ENCODE measurements at regions not wholly inside any gene's neighbourhood (a gene's known extent, or its start where the extent isn't known, plus 50 kb on each side); places are given as distances from the start of the nearest gene placed in this dataset.

DNA sequence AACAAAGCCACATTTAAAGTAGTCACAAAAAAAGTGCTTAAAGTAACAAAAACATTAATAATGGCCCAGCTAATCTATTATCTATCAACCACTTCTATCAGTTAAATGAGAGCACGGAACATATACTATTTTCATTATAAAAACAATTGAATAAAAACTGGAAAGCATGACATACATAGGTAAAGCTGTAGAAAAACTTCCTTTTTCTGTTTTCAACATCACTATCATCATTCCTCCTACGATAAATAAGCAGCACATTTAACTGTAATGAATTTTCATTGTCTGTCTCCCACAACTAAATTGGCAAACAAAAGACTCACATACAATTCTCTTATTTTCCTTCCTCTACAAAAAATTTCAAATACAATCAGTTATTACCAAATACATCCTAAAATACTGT lies 96.4 kb upstream of the DPH5 start (continued):
- TF ChIP-seq ZNF610 (tag by site-specific recombination; IDR thresholded peaks at IDR 0.05; ENCODE audit: borderline replicate concordance) (no peak), ZNF221 (tag by site-specific recombination; IDR thresholded peaks at IDR 0.05; ENCODE audit: borderline replicate concordance) (no peak), ZNF157 (tag by site-specific recombination; IDR thresholded peaks at IDR 0.05) (no peak), ZNF341 (tag by site-specific recombination; IDR thresholded peaks at IDR 0.05; ENCODE audit: low read depth) (no peak)

GRCh38 chr1:101121504-101121903 lies 95.9 kb upstream of the DPH5 start:
- no peaks in the 10 kb centered on the region for H3K36me3 ChIP-seq (ENCODE audit: control insufficient read depth in 2 of 2, insufficient read depth in 1 of 2, low read length in 2 of 2)
- ChIA-PET POLR2A (no interaction called here), CTCF (interaction anchor here (0.6 to 1.5 kb wide), 2 partner anchors 10 to 15 kb away, joined by 3 to 4 read pairs; no protein-coding TSS in a partner anchor)
- no peaks in the 10 kb centered on the region for H3K9me3 ChIP-seq (ENCODE audit: control insufficient read depth, insufficient read depth, low read depth, low read length)
- TF ChIP-seq, protein P1, sequence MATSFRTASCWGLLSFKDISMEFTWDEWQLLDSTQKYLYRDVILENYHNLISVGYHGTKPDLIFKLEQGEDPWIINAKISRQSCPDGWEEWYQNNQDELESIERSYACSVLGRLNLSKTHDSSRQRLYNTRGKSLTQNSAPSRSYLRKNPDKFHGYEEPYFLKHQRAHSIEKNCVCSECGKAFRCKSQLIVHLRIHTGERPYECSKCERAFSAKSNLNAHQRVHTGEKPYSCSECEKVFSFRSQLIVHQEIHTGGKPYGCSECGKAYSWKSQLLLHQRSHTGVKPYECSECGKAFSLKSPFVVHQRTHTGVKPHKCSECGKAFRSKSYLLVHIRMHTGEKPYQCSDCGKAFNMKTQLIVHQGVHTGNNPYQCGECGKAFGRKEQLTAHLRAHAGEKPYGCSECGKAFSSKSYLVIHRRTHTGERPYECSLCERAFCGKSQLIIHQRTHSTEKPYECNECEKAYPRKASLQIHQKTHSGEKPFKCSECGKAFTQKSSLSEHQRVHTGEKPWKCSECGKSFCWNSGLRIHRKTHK (tag by site-specific recombination; IDR thresholded peaks at IDR 0.05) = no peak
- no peak for TF ChIP-seq ZIC2 (tag by site-specific recombination; IDR thresholded peaks at IDR 0.05)
- no peak for TF ChIP-seq ZNF521 (tag by site-specific recombination; IDR thresholded peaks at IDR 0.05)
- no peak for TF ChIP-seq ZNF785 (tag by site-specific recombination; IDR thresholded peaks at IDR 0.05)
- TF ChIP-seq, protein P2, sequence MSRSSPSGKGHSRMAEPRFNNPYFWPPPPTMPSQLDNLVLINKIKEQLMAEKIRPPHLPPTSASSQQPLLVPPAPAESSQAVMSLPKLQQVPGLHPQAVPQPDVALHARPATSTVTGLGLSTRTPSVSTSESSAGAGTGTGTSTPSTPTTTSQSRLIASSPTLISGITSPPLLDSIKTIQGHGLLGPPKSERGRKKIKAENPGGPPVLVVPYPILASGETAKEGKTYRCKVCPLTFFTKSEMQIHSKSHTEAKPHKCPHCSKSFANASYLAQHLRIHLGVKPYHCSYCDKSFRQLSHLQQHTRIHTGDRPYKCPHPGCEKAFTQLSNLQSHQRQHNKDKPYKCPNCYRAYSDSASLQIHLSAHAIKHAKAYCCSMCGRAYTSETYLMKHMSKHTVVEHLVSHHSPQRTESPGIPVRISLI (tag by site-specific recombination; IDR thresholded peaks at IDR 0.05) = no peak
- no peak for TF ChIP-seq HOXD13 (CRISPR knock-in tag; IDR thresholded peaks at IDR 0.05; ENCODE audit: borderline replicate concordance)
- TF ChIP-seq ZNF433 (tag by site-specific recombination; IDR thresholded peaks at IDR 0.05; ENCODE audit: low read depth) = no peak
- no peak overlapping the region for H3K4me3 ChIP-seq (ENCODE audit: low read depth, low read length)
- H3K27ac ChIP-seq (ENCODE audit: extremely low read depth, low read depth, low read length) = no peak overlapping the region
- no peaks in the 10 kb centered on the region for H3K4me1 ChIP-seq (ENCODE audit: control insufficient read depth, insufficient read depth, low read length)

DNA sequence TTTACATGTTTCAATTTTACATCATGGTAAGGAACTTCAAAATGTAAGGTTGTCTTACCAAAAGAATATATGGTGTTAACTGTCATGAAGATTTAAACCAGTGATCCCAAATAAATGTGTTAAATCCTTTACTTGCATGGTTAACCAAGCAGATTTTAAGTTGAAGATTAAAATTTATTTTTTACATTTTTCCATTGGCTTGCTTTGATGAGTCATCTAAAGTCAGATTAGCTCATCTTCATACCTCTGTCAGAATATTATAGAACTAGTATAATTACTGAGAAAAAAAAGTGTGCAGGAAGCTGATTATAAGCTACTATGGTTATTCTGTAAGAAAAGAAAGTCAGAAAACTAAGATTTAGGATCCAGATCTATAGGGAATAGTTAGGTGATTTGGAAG lies 95.3 kb upstream of the DPH5 start:
- POLR2A ChIA-PET = no interaction called here
- Histone ChIP-seq H3K36me3 (ENCODE audit: control insufficient read depth in 2 of 2, insufficient read depth in 1 of 2, low read length in 2 of 2) (no peaks in the 10 kb centered on the region), H3K27ac (ENCODE audit: extremely low read depth, low read depth, low read length) (no peak overlapping the region)

More for the DNA sequence above, 95.3 kb upstream of the DPH5 start:
- no peak for TF ChIP-seq ZNF670 (tag by site-specific recombination; IDR thresholded peaks at IDR 0.05; ENCODE audit: low read depth)
- no peak for TF ChIP-seq ZNF140 (tag by site-specific recombination; IDR thresholded peaks at IDR 0.05)
- TF ChIP-seq ZNF549 (tag by site-specific recombination; IDR thresholded peaks at IDR 0.05) = no peak
- no peak for TF ChIP-seq ELK4 (IDR thresholded peaks at IDR 0.05; ENCODE audit: borderline replicate concordance, low read depth, low read length)
- no peak for TF ChIP-seq MEIS1 (CRISPR knock-in tag; IDR thresholded peaks at IDR 0.05; ENCODE audit: borderline replicate concordance)
- no peak for TF ChIP-seq ZNF280D (tag by site-specific recombination; IDR thresholded peaks at IDR 0.05)
- no peak for TF ChIP-seq KLF8 (tag by site-specific recombination; IDR thresholded peaks at IDR 0.05)
- TF ChIP-seq ZNF777 (tag by site-specific recombination; IDR thresholded peaks at IDR 0.05; ENCODE audit: borderline replicate concordance) = no peak
- no peak for TF ChIP-seq ZNF155 (tag by site-specific recombination; IDR thresholded peaks at IDR 0.05)
- TF ChIP-seq, protein P3, sequence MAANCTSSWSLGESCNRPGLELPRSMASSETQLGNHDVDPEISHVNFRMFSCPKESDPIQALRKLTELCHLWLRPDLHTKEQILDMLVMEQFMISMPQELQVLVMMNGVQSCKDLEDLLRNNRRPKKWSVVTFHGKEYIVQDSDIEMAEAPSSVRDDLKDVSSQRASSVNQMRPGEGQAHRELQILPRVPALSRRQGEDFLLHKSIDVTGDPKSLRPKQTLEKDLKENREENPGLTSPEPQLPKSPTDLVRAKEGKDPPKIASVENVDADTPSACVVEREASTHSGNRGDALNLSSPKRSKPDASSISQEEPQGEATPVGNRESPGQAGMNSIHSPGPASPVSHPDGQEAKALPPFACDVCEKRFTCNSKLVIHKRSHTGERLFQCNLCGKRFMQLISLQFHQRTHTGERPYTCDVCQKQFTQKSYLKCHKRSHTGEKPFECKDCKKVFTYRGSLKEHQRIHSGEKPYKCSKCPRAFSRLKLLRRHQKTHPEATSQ (tag by site-specific recombination; IDR thresholded peaks at IDR 0.05) = no peak
- no peak for TF ChIP-seq FEZF1 (tag by site-specific recombination; IDR thresholded peaks at IDR 0.05)
- TF ChIP-seq ZNF292 (tag by site-specific recombination; IDR thresholded peaks at IDR 0.05; ENCODE audit: borderline replicate concordance, low read depth) = no peak
- CTCF ChIA-PET = interaction anchor here (0.6 to 1.5 kb wide), 2 partner anchors 11 to 15 kb away, joined by 3 to 4 read pairs; no protein-coding TSS in a partner anchor
- Histone ChIP-seq H3K4me3 (ENCODE audit: low read depth, low read length) (no peak overlapping the region), H3K9me3 (ENCODE audit: control insufficient read depth, insufficient read depth, low read depth, low read length) (no peaks in the 10 kb centered on the region), H3K4me1 (ENCODE audit: control insufficient read depth, insufficient read depth, low read length) (no peaks in the 10 kb centered on the region)

Measured in HEK293 (cell line).